Suppressor macrophage (primary cell): ENCODE measurements at regions not wholly inside any gene's neighbourhood (a gene's known extent, or its start where the extent isn't known, plus 50 kb on each side); places are given as distances from the start of the nearest gene placed in this dataset.
"Not testable (repeated sequence)": the region's sequence is repeated elsewhere in the genome, so short reads cannot be mapped to it uniquely, and the experiment has no call there.

Source experiments
- DNase-seq, 4 experiments: peaks; one replicate each; pipeline ENCODE4 v3.0.0-alpha.2; 2020 to 2022

DNA sequence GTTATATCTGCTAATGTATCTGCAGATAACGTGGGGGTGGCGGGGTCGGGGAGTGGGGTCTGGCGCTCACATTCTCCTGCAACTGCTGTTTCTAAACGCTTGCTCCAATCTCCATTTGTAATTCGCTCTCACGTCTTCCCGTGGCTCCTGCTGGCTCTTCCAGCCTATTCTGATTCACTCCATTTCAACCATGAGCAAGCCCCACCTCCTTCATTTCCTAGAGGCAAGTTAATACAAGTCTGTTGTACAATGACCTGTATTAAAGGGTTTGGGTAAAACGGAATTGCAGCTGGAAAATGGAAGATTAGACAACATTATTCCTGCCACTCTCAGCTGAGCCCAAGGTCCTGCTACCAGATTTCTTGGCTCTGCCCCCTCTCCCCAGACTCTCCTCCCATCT lies 132.3 kb downstream of the CSNK2A3 start:
- DNase-seq = no peak

DNA sequence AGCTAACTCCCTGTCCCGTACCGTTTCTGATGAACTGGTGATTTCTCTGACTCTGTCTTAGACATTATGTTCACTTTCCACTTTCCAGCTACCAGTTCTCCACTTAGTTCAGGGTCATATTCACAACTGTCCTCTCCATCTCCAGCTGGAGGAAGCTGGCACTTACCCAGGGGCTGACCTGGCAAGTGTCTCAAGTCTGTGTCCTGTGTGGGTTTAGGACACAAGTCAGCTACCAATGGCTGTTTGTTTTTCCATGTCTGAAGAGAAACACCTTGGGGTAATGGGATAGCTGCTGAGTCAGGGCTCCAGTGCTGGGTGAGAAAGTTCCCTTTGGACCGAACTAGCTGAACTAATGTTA lies 134.4 kb downstream of the CSNK2A3 start:
- no peak for DNase-seq

DNA sequence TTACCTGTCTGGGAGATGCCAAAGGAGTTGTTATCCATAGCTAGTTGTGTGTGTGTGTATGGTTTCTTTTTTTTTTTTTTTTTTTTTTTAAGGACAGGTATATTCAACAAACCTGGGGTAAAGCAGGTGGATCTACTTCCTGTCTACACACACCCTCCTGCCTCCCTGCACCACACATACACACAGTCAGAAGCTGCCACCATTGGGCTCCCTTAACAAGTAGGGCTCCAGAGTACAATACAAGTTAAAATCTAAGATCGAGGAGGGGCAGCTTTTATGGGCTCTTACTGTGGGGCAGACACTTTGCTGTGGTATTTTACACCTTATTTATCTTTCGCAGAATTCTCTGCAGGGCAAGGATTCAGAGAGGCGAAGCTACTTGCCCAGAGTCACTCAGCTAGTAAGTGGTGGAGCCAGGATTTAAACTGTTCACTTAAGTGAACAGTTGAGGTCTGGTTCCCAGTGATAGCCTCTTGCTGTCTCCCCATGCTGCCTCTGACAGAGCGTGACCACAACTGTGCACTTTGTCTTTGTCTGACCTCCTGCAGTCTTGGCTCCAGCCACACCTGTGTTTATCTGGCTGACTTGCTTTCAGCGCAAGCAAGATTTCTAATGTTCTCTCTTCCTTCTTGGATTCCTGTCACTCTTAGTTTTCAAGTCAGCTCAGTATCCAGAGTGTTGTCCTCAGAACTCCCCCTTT lies 135.0 kb downstream of the CSNK2A3 start:
- DNase-seq = no peak

DNA sequence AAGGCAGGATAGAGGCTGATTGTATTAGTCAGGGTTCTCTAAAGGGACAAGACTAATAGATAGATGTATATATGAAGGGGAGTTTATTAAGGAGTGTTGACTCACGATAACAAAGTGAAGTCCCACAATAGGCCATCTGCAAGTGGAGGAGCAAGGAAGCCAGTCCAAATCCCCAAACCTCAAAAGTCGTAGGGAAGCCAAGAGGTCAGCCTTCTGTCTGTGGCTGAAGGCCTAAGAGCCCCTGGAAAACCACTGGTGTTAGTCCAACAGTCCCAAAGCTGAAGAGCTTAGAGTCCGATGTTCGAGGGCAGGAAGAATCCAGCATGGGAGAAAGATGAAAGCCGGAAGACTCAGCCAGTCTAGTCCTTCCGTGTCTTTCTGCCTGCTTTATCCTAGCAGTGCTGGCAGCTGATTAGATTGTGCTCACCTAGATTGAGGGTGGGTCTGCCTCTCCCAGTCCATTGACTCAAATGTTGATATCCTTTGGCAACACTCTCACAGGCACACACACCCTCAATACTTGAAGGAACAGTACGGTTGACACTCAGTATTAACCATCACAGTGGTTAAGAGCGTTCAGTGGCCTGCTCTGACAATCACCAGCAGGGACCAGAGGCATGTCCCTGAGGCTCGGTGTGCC lies 135.6 kb downstream of the CSNK2A3 start:
- no peak for DNase-seq

DNA sequence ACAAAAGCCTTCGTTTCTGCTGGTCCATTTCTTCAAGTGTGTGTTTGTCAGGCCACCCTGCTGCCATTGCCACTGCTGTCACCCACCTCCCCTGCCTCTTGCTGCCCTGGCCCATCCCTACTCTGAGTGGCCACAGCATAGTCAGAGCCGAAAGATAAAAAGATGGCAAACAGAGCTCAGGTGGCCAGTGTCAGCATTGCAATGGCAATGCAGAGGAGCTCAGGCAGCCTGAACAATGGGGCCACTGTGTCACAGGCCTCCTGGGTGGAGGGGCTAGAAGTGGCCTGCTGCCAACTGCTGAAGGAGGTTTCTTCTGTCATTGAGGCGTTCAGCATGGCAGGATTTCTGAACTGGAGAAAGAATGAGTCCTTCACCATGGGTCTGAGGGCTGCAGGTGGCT lies 137.1 kb downstream of the CSNK2A3 start:
- DNase-seq = no peak

DNA sequence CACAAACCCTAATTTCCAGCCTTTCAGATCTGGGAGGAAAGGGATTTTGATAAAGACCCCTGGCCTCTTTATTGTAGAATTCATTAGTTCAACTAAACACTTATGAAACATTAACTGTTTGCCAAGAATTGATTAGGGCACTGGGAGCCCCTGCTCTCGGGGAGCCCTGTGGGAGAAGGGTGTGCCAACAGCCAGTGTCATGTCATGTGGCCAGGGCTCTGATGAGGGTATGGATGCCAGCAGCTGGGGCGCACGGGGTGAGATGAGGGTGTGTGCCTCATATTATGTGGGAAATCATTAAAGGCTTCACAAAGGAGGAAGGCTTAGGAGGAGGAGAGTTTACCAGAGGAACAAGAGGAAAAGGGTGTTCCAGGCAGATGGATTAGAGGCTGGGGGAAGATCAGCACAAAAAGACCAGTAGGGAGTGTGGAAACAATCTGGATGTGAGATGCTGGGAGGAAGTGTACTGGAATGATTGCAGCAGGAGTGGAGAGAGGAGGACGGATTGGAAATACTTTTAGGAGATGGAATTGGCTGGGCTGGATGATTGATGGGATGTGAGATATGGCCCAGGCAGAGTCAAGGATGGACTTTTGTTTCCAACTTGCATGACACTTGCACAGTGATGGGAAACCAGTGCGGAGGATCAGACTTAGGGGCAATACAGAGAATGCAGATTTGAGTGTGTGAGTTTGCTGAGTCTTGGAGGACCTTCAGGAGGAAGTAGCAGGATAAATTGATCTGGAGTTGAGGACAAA lies 137.8 kb downstream of the CSNK2A3 start:
- no peak for DNase-seq

DNA sequence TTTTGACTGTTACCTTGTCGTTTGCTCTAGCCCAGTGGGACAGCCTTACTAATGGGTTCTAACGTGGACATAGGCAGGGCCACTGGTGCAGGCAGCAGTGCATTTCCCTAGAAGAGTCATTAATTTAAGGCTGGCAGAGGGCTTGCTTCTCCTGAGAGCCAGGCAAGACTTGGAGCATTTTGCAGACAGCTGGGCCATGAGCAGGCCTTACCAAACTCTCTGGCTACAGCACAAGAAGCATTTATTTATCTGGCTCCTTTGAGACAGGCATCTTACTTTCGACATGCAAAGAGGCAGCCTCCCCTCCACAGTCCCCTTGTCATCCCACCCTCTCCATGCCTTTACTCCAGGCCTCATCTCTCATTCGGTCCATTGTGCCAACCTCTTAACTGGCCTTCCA lies 139.9 kb downstream of the CSNK2A3 start:
- DNase-seq = no peak

DNA sequence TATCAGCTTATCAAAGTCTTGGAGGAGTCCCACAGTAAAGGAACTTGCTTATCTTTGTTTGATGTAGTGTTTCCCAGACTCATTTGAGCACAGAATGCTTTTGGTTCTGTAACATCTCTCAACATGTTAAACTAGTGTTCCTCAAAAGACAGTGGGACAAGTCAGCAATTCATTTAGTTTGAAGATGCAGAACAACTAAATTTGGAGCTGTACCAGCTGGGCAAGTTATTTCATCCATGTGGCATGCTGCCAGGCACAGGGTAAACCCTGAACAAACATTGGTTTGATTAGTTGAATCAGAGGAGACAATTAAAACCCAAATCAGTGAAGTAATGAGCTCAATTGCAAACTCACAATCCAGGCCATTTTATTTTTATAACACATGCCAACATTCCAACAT lies 141.2 kb downstream of the CSNK2A3 start:
- DNase-seq = no peak

DNA sequence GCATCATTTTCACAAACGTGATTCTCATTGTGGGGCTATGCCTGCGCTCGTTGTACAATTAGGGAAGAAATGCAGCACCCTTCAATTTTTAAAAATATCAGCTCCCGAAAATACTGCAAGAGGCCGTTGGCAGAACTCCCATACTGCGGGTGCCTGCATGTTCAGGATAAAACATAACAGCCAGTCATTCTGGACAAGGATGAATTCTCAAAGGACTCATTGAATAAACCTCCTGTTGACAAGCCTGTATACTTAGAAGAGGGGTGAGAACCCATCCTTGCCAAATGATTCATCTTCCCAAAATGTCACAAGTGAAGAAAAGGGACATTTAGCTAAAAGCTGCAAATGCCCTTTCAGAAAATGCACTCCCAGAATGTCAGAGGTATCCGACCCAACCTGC lies 141.9 kb downstream of the CSNK2A3 start:
- DNase-seq = no peak

DNA sequence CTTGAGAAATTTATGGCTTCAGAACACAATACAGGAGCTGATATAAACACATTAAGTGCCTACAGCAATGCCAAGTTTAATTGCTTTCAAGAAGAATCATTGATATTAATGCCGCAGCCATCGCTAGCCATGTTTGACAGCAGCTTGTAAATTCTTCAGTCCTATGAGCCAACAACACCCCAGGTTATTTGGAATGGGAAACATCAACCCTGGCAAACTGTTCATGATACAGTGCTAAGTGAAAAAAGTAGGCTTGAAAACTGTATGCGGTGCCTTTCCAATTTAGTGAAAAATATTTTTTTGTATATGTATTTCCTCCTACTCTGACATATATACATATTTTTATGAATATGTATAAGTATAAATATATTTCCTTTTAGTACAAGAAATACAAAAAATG lies 142.6 kb downstream of the CSNK2A3 start:
- DNase-seq = no peak

DNA sequence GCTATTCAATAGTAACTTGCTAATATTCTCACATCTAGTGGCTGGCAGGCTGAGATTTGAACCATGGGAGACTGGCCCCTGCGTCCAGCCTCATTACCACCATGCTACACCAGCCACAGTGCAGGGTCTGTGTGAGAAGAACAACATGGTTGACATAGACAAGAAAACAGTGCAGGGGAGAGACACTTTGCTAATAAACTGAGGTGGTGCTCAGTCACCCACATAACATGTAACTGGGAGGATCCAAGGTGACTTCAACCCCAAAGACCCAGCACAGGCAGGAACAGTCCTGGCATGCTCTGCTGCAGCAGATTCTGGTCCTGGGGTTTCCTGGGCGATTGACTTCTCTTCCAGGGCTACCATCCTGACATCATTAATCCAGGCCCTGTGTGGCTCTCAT lies 143.1 kb downstream of the CSNK2A3 start:
- DNase-seq = no peak

DNA sequence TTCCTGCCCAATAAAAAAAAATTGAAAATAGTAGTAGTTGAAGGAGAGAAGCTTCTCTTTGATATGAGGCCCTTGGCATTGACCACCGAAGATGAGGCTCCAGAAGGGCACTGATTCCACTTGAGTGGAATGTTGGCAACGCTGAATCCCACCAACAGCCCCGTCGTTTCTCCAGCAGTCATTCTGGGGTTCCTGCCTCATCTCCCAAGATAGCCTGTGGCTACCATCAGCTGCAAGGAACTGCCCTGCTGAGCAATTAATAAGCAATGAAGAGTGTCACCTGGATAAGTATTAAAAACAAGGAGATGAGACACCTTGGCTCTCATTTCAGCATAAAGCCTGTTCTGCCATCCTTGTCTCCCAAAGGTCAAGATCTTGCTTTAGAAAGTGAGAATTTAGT lies 144.1 kb downstream of the CSNK2A3 start:
- no peak for DNase-seq

DNA sequence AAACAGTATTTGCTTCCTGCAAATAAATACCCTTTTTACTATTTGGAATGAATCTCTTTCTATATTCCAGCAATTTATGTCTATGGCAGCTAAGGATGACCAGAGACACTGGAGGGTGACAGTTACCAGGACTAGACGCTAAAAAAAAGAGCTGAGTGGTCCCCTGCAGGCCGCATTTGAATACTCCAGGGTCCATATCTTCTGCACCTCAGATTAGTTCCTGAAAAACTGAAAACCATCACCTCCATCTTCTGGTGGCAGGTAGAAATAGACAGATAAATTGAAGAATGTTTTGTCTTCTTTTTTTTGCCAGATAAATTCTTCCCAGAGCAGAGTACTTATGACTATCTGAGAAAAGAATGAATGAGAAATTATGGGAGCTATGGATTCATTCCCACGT lies 145.6 kb downstream of the CSNK2A3 start:
- no peak for DNase-seq

DNA sequence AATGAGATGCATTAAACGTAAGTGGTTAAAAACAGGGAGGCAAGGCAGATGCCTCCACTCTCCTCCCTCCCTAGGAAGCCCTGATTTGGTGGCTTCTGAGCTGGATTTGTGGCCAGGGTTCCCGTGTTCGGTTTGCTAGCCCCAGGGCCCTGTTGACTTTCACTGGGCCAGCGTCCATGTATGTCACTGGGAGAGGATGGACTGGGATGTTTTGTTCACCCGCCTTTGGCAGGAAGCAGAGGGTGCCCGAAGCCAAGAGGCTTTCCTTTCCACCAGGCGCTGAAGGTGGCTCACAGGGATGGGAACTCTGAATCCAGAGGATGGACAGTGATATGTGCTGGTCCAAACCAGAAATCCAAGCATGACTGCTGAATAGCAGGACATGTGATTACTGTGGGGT lies 146.6 kb downstream of the CSNK2A3 start:
- no peak for DNase-seq

DNA sequence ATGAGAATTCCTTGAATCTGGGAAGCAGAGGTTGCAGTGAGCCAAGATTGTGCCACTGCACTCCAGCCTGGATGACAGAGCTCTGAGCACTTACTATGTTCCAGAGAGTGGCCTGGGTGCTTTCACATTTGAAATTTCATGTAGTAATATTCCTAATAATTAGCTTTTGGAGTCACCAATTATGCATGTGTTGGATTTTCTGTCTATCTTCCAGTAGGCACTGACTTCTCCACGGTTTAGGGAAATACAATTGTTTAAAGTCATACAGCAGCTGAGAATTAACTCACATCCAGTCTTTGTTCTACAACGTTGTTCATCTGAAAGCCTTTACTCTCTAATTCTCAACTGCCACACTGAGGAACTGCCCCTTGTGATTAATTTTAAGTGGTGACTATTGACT lies 150.2 kb downstream of the CSNK2A3 start:
- no peak for DNase-seq

DNA sequence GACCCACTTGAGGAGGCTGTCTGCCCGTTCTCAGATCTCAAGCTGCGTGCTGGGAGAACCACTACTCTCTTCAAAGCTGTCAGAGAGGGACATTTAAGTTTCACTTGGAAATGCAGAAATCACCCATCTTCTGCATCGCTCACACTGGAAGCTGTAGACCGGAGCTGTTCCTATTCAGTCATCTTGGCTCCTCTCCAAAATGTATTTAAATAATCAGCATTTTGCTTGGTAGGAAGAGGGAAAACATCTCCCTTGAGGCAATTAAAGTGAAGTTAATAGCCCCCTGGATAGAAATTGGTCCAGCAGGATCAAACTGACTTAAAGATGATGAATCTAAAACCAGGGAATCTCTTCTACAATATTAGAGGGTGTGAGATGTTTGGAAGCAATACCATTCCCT lies 151.7 kb downstream of the CSNK2A3 start:
- DNase-seq = not testable (repeated sequence)

DNA sequence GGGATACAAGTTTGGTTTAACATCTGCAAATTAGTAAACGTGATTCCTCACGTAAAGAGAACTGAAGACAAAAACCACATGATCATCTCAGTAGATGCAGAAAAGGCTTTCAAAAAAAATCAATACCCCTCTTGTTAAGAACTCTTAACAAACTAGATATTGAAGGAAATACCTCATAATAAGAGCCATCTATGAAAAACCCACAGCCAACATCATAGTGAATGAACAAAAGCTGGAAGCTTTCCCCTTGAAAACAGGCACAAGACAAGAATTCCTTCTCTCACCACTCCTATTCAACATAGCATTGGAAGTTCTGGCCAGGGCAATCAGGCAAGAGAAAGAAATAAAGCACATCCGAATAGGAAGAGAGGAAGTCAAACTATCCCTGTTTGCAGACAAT lies 160.5 kb downstream of the CSNK2A3 start:
- no peak for DNase-seq

DNA sequence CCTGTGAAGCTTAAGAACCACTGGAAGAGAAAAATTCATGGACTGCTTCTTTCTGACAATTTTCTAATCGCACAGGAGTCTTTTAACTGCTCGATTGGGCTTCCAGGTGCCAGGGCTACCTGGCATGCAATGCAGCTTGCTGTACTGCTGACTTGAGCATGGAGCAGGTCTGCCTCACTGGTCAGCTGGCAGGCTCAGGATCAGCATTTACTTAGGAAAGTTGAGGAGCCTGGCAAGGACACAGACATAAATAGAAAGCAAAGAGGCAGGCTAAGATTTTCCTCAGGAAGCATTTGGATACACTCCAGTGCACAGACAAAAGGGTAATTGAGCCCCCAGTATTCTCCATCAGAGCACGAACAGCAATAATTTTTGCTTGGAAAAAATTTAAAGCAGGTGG lies 163.5 kb downstream of the CSNK2A3 start:
- no peak for DNase-seq

DNA sequence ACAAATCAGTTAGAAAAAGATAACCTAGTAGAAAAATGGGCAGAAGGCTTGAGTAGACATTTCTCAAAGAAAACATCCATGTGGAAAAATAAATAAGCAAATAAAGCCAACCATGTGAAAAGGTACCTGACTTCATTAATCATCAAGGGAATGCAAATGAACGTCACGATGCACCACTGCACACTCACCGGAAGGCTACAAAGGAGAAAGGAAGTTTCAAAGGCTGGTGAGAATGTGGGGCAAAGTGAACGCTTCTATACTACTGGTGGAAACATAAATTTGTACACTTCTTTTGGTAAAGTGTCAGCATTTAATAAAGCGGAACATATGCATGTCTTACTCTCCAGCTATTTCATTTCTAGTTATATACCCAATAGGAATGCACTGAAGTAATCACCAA lies 166.8 kb downstream of the CSNK2A3 start:
- no peak for DNase-seq

DNA sequence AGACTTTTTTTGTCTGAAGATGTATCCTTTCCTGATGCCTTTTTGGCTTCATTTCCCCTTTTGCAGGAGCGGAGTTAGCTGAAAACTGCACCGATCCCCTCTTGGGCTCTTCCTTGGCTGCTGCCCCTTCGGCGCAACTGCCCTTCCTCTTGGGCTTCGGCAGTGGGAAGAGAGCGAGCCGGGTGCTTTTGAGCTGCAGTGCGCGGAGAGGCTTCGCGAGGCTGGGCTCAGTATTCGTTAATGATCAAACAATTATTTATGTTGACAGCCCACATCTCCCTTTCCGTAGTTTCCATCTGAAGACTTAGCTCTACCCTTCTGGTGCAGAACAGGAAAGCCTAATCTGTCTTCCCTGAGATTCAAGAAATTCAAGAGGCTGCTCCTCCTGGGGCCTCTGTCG lies 170.8 kb downstream of the CSNK2A3 start:
- no peak for DNase-seq

DNA sequence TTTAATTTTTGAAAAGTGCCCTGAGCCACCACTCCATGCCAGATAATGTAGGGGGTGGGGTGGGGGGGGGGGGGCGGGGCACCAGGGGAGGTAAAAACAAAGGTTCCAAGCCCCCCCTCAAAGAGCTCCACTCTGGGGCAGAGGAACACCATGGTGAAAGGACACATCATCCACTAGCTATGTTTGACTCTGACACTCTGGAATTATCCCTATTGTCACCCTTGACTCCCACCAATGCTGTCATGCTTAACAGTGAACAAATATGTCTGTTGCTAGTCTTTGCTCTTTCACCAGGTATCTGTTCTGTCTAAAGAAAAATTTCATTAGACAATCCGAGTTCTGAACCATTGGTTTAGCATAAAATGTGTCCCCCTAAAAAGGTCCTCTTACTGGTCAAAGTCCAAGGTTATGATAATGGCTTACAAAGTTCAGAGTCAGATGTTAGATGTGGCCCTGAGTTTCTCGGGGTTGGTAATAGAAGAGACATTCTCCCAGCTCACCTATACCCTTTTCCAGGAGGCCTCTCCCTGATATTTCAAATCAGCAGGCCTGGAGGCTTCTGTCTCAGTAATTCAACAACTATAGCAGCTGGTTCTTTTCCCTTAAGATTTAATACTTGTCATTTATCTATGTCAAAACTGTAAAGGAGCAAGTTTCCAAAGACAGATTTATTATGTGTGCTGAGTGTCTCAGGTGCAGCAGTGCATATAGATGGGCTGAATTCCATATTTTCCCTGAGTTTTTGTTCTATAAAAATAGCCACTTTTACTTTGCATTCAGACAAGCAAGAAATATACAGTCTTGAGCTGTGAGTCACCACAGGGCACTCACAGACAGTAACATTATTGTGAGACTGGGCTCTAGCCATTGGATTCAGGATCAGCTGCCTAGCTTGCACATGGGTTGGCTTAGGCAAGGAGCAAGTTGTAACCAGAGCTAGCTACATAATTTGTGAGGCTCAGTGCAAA lies 174.1 kb downstream of the CSNK2A3 start:
- no peak for DNase-seq

DNA sequence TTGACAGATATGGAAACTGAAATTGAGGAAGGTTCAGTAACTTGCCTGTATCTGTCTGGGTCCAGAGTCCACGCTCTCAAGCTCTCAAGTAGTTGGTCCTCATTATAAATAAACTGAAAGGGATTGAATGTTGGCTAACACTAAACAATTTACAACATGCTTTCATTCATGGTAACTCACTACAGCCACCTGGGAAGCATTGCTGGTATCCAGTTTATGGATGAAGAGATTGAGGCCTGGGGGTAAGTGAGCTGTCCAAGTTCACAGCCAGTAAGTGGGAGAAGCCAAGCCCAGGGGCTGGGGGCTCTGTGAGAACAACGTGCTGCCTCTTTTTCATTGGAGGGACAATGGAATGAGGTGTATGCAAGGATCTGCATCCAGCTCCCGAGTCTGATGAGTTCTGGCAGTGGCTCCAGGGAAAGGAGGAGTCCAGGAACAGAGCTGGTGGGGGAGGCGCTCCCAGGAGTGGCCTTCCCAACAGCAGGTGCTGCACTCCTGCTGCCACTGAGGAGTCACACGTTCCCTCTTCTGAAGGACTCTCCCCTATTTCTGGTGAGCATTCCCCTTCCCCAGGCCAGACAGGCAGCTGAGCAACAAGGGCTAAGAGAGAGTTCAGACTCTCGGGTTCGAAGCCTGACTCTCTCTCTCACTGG lies 175.8 kb downstream of the CSNK2A3 start:
- no peak for DNase-seq
